ENCODE measurements at regions not wholly inside any gene's neighbourhood (a gene's known extent, or its start where the extent isn't known, plus 50 kb on each side); places are given as distances from the start of the nearest gene placed in this dataset.

DNA sequence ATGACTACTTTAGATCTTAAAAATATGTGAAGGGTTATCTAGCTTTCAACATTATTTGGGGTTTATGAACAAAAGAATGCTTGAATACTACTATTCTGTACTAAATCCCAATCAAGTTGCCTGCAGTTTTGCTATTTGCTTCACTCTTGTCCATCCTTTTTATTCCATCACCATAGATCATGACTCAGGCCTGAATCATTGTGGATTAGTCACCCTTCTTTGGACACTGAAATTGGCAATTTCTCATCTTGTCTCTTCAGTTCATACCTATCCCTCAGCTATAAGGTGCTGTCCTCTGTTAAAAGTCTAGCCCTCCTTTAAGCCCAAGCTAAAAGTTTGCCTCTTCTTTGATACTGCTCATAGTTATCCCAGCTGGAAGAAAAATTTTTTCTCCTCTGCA is 199.1 kb downstream of the CENPW start:
- TF ChIP-seq, protein P1, sequence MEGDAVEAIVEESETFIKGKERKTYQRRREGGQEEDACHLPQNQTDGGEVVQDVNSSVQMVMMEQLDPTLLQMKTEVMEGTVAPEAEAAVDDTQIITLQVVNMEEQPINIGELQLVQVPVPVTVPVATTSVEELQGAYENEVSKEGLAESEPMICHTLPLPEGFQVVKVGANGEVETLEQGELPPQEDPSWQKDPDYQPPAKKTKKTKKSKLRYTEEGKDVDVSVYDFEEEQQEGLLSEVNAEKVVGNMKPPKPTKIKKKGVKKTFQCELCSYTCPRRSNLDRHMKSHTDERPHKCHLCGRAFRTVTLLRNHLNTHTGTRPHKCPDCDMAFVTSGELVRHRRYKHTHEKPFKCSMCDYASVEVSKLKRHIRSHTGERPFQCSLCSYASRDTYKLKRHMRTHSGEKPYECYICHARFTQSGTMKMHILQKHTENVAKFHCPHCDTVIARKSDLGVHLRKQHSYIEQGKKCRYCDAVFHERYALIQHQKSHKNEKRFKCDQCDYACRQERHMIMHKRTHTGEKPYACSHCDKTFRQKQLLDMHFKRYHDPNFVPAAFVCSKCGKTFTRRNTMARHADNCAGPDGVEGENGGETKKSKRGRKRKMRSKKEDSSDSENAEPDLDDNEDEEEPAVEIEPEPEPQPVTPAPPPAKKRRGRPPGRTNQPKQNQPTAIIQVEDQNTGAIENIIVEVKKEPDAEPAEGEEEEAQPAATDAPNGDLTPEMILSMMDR (IDR thresholded peaks at IDR 0.05): no peak
- TF ChIP-seq POLR2A (IDR thresholded peaks at IDR 0.05): no peak
